Fibroblast of skin of left biceps (primary cell): ENCODE measurements at regions not wholly inside any gene's neighbourhood (a gene's known extent, or its start where the extent isn't known, plus 50 kb on each side); places are given as distances from the start of the nearest gene placed in this dataset.
"Not testable (repeated sequence)": the region's sequence is repeated elsewhere in the genome, so short reads cannot be mapped to it uniquely, and the experiment has no call there.

Experiments used
- DNase-seq, 2 experiments: peaks; one replicate each; pipeline ENCODE4 v3.0.0-alpha.2; 2013; ENCODE audit warnings: low read depth in 2 of 2

- DNase-seq: no peak
Observed at GRCh38 chr2:7377916-7378569, 460.8 kb downstream of the RNF144A start.

- DNase-seq: no peak
Observed at GRCh38 chr2:7378591-7378990, 461.4 kb downstream of the RNF144A start.

GRCh38 chr2:7379799-7380198 is 462.6 kb downstream of the RNF144A start:
- no peak for DNase-seq

GRCh38 chr2:7384773-7385349 is 467.6 kb downstream of the RNF144A start:
- DNase-seq: no peak

- not testable (repeated sequence) for DNase-seq
Observed at GRCh38 chr2:7390311-7390710, 473.1 kb downstream of the RNF144A start.

GRCh38 chr2:7392076-7392787 is 475.0 kb downstream of the RNF144A start:
- DNase-seq: no peak

- DNase-seq: no peak
Observed at GRCh38 chr2:7394195-7394594, 477.0 kb downstream of the RNF144A start.

- no peak for DNase-seq
Observed at GRCh38 chr2:7400628-7401027, 483.4 kb downstream of the RNF144A start.

GRCh38 chr2:7403092-7403775 is 486.0 kb downstream of the RNF144A start:
- no peak for DNase-seq

GRCh38 chr2:7405861-7406715 is 488.9 kb downstream of the RNF144A start:
- DNase-seq: no peak

- DNase-seq: no peak
Observed at GRCh38 chr2:7407001-7407400, 489.8 kb downstream of the RNF144A start.

- DNase-seq: no peak
Observed at GRCh38 chr2:7407906-7408680, 490.9 kb downstream of the RNF144A start.

- DNase-seq: no peak
Observed at GRCh38 chr2:7411691-7412090, 494.5 kb downstream of the RNF144A start.

GRCh38 chr2:7417845-7418742 is 500.9 kb downstream of the RNF144A start:
- DNase-seq: no peak

- no peak for DNase-seq
Observed at GRCh38 chr2:7419186-7419585, 502.0 kb downstream of the RNF144A start.

GRCh38 chr2:7419814-7420311 is 502.7 kb downstream of the RNF144A start:
- DNase-seq: no peak

GRCh38 chr2:7420530-7420929 is 503.3 kb downstream of the RNF144A start:
- no peak for DNase-seq

GRCh38 chr2:7424481-7424880 is 507.3 kb downstream of the RNF144A start:
- DNase-seq: no peak

- peak; percentile 38 to 42 for DNase-seq
Observed at GRCh38 chr2:7427293-7428060, 510.3 kb downstream of the RNF144A start.
